GM12878 (cell line): ENCODE measurements at regions not wholly inside any gene's neighbourhood (a gene's known extent, or its start where the extent isn't known, plus 50 kb on each side); places are given as distances from the start of the nearest gene placed in this dataset.
"Not testable (repeated sequence)": the region's sequence is repeated elsewhere in the genome, so short reads cannot be mapped to it uniquely, and the experiment has no call there.

Experiments
- ATAC-seq: fragments of 200-7000 bp; cut with Tn5 transposase; 3 replicates; pipeline ENCODE4 v1.9.1; 2020; ENCODE audit warnings: mild to moderate bottlenecking, moderate library complexity
- BruUV-seq: library from RNA; stranded (reverse); fragments of 400-500 nt; replicated peaks from 2 replicates; lab custom pipeline; 2021; lab: Mats Ljungman, UMichigan
- CTCF ChIA-PET: fragments of 300-600 bp; sonication (Branson Sonifier 250); formaldehyde crosslinking; extraction: SDS; loops from one replicate; lab custom pipeline; 2021; ENCODE audit warnings: inconsistent platforms; lab: Yijun Ruan, JAX
- POLR2A ChIA-PET: fragments of 350-600 bp; formaldehyde crosslinking; extraction: SDS; loops from one replicate; lab custom pipeline; 2021; ENCODE audit warnings: inconsistent platforms; lab: Charles Lee
- RAD21 ChIA-PET: fragments of 300-600 bp; sonication (Branson Sonifier 250); formaldehyde crosslinking; loops from one replicate; lab custom pipeline; 2023; ENCODE audit warnings: antibody characterized with exemption; ENCODE audit not compliant: unreplicated experiment; lab: Charles Lee
- SMC1A ChIA-PET: fragments of 300-600 bp; sonication (Branson Sonifier 250); formaldehyde crosslinking; loops from one replicate; lab custom pipeline; 2023; ENCODE audit not compliant: unreplicated experiment, uncharacterized antibody; lab: Charles Lee
- DNase-seq: peaks from one replicate; pipeline ENCODE4 v3.0.0-alpha.2; 2011; ENCODE audit warnings: low read depth, low spot score
- FAIRE-seq: peaks from 3 replicates; lab custom pipeline; 2011; peaks lifted over from hg19 to GRCh38; lab: Jason Lieb, UNC
- H2AFZ ChIP-seq: 2 replicates; pipeline ENCODE4 v1.6.0; 2011; ENCODE audit warnings: low read depth, low read length, control low read depth; ENCODE audit not compliant: control insufficient read depth
- H3K27ac ChIP-seq: 2 replicates; pipeline ENCODE4 v1.5.1; 2011; ENCODE audit warnings: control low read depth; ENCODE audit not compliant: control insufficient read depth, insufficient read depth
- H3K27me3 ChIP-seq, 2 experiments: replicated peaks in 1 of 2; 2 replicates each; pipeline versions ENCODE4 v1.6.0 to v1.6.1; 2011; ENCODE audit warnings: low read length in 1 of 2; ENCODE audit not compliant: control insufficient read depth in 2 of 2, insufficient read depth in 2 of 2
- H3K36me3 ChIP-seq, 2 experiments: 2 replicates each; pipeline ENCODE4 v1.5.1; 2011; ENCODE audit warnings: low read length in 1 of 2; ENCODE audit not compliant: control insufficient read depth in 2 of 2, insufficient read depth in 2 of 2
- H3K4me1 ChIP-seq: 2 replicates; pipeline ENCODE4 v1.6.1; 2011; ENCODE audit warnings: mild to moderate bottlenecking, low read length, moderate library complexity, mixed read lengths; ENCODE audit not compliant: control insufficient read depth, insufficient read depth
- H3K4me2 ChIP-seq: 2 replicates; pipeline ENCODE4 v1.6.0; 2011; ENCODE audit warnings: control low read depth; ENCODE audit not compliant: control insufficient read depth, insufficient read depth
- H3K4me3 ChIP-seq: fragments of 200-600 bp; sonication (generic); 2 replicates; pipeline ENCODE4 v1.5.1; 2016
- H3K79me2 ChIP-seq: 2 replicates; pipeline ENCODE4 v1.6.0; 2011; ENCODE audit warnings: low read length; ENCODE audit not compliant: control insufficient read depth, insufficient read depth
- H3K9ac ChIP-seq: 2 replicates; pipeline ENCODE4 v1.8.0; 2011; ENCODE audit warnings: low read length, control low read depth, mixed read lengths; ENCODE audit not compliant: control insufficient read depth, insufficient read depth
- H3K9me3 ChIP-seq: replicated peaks from 3 replicates; pipeline ENCODE4 v1.5.1; 2011; ENCODE audit warnings: mild to moderate bottlenecking, low read length; ENCODE audit not compliant: control insufficient read depth, insufficient read depth
- H4K20me1 ChIP-seq: 2 replicates; pipeline ENCODE4 v1.6.0; 2011; ENCODE audit not compliant: control insufficient read depth, insufficient read depth
- WGBS: methylation state at CpG from one replicate; pipeline ENCODE4 v1.1.6; 2016; ENCODE audit warnings: low lambda C conversion rate; ENCODE audit not compliant: insufficient replicate concordance, insufficient coverage; ENCODE audit errors: missing lambda C conversion rate; 5-methylcytosine and 5-hydroxymethylcytosine counted together
- in situ Hi-C: fragments of 300-500 bp; cut with MboI; formaldehyde crosslinking; loops from 9 replicates; pipeline ENCODE4 v1.14.3; 2018; ENCODE audit warnings: mixed read lengths
- intact Hi-C: fragments of 100-400 bp; cut with micrococcal nuclease; formaldehyde crosslinking; loops from one replicate; pipeline ENCODE4 v1.14.2; 2022; ENCODE audit not compliant: unreplicated experiment
- TF ChIP-seq, protein P1 (sequence below), 3 experiments: IDR thresholded peaks in 2 of 3; conservative IDR thresholded peaks in 1 of 3; 2 replicates each; pipeline ENCODE4 v1.5.1; 2011; ENCODE audit warnings: low read depth in 3 of 3, low read length in 3 of 3, mild to moderate bottlenecking in 3 of 3, control low read depth in 2 of 3, moderate library complexity in 2 of 3, inconsistent platforms in 1 of 3, mixed read lengths in 1 of 3; ENCODE audit not compliant: control insufficient read depth in 2 of 3, insufficient read depth in 1 of 3; ENCODE audit errors: extremely low read depth in 1 of 3

DNA sequence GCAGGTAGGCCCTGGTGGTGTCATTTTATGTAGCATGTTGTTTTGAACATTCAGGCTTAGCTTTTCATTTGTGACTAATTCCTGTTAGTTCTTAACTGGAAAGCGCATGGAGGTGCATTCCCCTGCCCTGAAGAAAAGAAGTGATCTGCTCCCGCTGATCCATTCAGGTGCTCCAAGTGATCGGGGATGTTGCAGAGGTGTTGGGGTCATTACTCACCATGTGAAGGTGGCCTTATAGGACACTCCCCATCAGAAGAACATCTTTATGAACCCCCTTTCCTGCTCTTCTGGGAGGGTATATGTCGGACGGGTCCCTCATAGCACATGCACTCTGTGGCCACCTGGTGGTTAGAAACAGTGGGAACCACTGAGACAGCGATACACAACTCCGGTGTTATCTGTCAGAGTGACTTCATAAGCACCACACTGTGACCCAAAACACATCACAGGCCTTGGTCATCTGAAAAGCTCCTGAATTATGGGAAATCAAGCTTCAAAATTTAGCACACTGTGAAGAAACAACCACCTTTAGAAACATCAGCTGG lies 172.5 kb upstream of the NOTCH2NLA start:
- FAIRE-seq, SMC1A ChIA-PET, H3K4me2 ChIP-seq, POLR2A ChIA-PET, H3K4me3 ChIP-seq, H3K4me1 ChIP-seq, DNase-seq, H4K20me1 ChIP-seq, RAD21 ChIA-PET, BruUV-seq, in situ Hi-C loops, H2AFZ ChIP-seq, H3K79me2 ChIP-seq, H3K9ac ChIP-seq, CTCF ChIA-PET, H3K36me3 ChIP-seq, H3K27me3 ChIP-seq, intact Hi-C loops, H3K9me3 ChIP-seq, H3K27ac ChIP-seq: not testable (repeated sequence)
- TF ChIP-seq, protein P1, sequence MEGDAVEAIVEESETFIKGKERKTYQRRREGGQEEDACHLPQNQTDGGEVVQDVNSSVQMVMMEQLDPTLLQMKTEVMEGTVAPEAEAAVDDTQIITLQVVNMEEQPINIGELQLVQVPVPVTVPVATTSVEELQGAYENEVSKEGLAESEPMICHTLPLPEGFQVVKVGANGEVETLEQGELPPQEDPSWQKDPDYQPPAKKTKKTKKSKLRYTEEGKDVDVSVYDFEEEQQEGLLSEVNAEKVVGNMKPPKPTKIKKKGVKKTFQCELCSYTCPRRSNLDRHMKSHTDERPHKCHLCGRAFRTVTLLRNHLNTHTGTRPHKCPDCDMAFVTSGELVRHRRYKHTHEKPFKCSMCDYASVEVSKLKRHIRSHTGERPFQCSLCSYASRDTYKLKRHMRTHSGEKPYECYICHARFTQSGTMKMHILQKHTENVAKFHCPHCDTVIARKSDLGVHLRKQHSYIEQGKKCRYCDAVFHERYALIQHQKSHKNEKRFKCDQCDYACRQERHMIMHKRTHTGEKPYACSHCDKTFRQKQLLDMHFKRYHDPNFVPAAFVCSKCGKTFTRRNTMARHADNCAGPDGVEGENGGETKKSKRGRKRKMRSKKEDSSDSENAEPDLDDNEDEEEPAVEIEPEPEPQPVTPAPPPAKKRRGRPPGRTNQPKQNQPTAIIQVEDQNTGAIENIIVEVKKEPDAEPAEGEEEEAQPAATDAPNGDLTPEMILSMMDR (IDR thresholded peaks at IDR 0.05 in 2 of 3, conservative IDR thresholded peaks at IDR 0.05 in 1 of 3; ENCODE audit: control insufficient read depth in 2 of 3, extremely low read depth in 1 of 3, insufficient read depth in 1 of 3, low read depth in 3 of 3, low read length in 3 of 3) = peak in 2 of 3 experiments; percentile 13 to 23; a peak in 2 of 6 replicates
- WGBS = 37% methylated on average over 7 of the region's 7 CpGs
- ATAC-seq = peak; percentile 81

DNA sequence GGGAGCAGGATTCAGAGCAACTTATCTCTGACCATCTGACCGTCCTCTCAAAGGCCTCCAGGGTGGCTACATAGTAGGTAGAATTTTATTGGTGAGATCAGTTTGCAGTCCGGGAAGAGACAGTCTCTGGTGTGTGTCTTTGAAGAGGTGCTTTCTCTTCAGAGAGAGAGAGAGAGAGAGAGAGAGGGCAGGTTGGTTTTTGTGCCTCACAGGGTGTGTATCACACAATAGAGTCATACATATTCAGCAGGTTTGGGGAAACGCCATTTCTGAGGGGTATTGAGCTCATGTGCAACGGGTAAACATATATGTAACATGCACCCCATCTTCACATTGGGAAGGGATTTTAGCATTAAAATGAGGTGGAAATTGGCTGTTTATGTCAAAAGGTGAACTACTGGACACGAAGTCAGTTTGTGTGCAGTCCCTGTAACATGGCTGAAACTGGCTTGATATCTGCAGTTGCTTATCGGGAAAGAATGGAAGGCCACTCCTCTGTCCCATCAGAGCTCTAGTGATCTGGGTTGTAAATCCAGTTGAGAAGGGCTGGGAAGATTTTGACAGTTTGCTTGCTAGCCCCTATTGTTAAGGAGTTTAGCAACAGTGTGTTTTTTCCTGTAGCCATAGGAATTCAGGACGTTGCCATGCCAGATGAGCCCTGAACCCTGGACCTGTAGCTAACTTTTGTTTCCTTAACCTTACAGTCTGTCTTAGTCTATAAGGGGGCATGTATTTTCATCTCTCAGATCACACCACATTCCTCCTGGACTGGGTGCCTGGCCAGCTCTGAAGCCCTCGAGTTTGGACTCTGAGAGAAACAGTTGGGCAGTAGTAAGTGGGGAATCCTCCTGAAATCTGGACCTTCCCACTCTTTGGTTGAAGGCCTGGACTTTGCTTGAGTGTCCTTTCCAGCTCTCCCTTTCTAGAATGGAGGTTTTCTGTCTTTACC lies 171.6 kb upstream of the NOTCH2NLA start:
- H3K27me3 ChIP-seq, RAD21 ChIA-PET, H3K36me3 ChIP-seq, H3K79me2 ChIP-seq, CTCF ChIA-PET, POLR2A ChIA-PET, intact Hi-C loops, H3K9ac ChIP-seq, DNase-seq, FAIRE-seq, H4K20me1 ChIP-seq, H3K4me2 ChIP-seq, ATAC-seq, H2AFZ ChIP-seq, BruUV-seq, H3K4me3 ChIP-seq, H3K4me1 ChIP-seq, H3K27ac ChIP-seq, in situ Hi-C loops, H3K9me3 ChIP-seq: not testable (repeated sequence)
- SMC1A ChIA-PET = interaction anchor here (0.7 kb wide), 1 partner anchor 618 kb away, joined by 3 read pairs; no protein-coding TSS in a partner anchor
- 44% methylated on average over 8 of the region's 8 CpGs for WGBS

DNA sequence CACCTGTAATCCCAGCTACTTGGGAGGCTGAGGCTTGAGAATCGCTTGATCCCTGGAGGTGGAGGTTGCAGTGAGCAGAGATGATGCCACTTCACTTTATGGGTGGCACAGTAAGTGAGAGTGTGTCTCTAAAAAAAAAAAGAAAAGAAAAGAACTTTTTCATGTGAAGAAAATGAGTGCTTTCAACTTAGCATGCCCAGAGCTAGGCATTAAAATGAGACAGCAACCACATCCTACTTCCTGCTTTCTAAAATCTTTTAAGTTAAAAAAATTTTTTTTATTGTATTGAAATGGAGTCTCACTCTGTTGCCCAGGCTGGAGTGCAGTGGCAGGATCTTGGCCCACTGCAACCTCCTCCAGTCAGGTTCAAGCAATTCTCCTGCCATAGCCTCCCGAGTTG lies 170.4 kb upstream of the NOTCH2NLA start:
- FAIRE-seq, in situ Hi-C loops, SMC1A ChIA-PET, H4K20me1 ChIP-seq, H3K4me3 ChIP-seq, H3K36me3 ChIP-seq, H3K9me3 ChIP-seq, intact Hi-C loops, H3K27me3 ChIP-seq, H3K27ac ChIP-seq, CTCF ChIA-PET, RAD21 ChIA-PET, BruUV-seq, ATAC-seq, DNase-seq, H3K9ac ChIP-seq, H2AFZ ChIP-seq, H3K79me2 ChIP-seq, H3K4me1 ChIP-seq, H3K4me2 ChIP-seq, POLR2A ChIA-PET: not testable (repeated sequence)
- WGBS = 67% methylated on average over 2 of the region's 2 CpGs
